GM18505 (cell line): ENCODE measurements at regions not wholly inside any gene's neighbourhood (a gene's known extent, or its start where the extent isn't known, plus 50 kb on each side); places are given as distances from the start of the nearest gene placed in this dataset.
"Not testable (repeated sequence)": the region's sequence is repeated elsewhere in the genome, so short reads cannot be mapped to it uniquely, and the experiment has no call there.

ENCODE experiments used
- ATAC-seq: cut with Tn5 transposase; IDR thresholded peaks from one replicate; pipeline ENCODE4 v1.9.1; 2021; ENCODE audit not compliant: unreplicated experiment
- POLR2A ChIP-seq: IDR thresholded peaks from 4 replicates; pipeline ENCODE4 v1.6.1; 2011; ENCODE audit warnings: borderline replicate concordance; ENCODE audit not compliant: insufficient read depth, insufficient read length; ENCODE audit errors: extremely low read depth

DNA sequence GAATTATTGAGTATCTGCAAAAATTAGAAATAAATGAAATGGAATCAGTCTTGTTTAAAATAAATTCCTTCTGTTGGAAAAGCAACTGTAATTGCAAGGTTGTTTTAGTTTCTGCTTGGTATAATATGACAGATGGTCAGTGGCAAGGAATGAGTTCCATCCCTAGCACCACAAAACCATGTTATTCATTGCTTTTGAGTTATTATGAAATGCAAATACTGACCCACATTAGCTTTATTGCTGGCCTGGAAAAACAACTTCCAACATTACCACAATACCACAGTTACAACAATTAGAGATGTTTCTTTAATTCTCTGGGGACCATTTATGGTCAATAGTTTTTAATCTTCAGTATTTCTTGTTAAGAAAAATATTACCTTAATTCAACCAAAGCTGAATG lies 194.4 kb downstream of the TMA16 start:
- no peak for ATAC-seq
- no peak for TF ChIP-seq POLR2A

GRCh38 chr4:163693211-163693610 lies 198.7 kb downstream of the TMA16 start:
- no peak for TF ChIP-seq POLR2A
- no peak for ATAC-seq

DNA sequence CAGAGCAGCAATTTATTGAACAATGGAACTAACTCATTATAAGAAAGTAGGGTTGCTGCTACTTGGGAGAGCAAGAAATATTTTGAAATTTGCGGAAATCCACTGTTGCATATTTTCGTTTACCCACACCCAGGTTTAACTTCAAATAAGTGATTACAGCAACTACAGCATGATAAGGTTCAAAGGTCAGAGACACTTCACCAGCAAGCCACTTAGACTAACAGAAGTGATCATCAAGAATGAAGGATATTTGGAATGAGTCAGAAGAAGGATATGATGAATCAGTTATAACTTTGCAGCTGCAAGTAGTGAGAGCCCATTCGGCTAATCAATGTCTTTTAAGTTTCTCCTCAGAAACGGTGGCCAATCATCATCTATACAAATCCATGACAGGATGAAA lies 199.3 kb downstream of the TMA16 start:
- ATAC-seq: no peak
- TF ChIP-seq POLR2A: no peak

GRCh38 chr4:163694385-163694784 lies 199.9 kb downstream of the TMA16 start:
- TF ChIP-seq POLR2A: no peak
- no peak for ATAC-seq

GRCh38 chr4:163697121-163697520 lies 202.6 kb downstream of the TMA16 start:
- ATAC-seq: no peak

GRCh38 chr4:163700383-163700782 lies 205.9 kb downstream of the TMA16 start:
- not testable (repeated sequence) for ATAC-seq

More at GRCh38 chr4:163697121-163697520, 202.6 kb downstream of the TMA16 start:
- TF ChIP-seq POLR2A: no peak

GRCh38 chr4:163701916-163702315 lies 207.4 kb downstream of the TMA16 start:
- no peak for TF ChIP-seq POLR2A
- peak; percentile 94 for ATAC-seq

DNA sequence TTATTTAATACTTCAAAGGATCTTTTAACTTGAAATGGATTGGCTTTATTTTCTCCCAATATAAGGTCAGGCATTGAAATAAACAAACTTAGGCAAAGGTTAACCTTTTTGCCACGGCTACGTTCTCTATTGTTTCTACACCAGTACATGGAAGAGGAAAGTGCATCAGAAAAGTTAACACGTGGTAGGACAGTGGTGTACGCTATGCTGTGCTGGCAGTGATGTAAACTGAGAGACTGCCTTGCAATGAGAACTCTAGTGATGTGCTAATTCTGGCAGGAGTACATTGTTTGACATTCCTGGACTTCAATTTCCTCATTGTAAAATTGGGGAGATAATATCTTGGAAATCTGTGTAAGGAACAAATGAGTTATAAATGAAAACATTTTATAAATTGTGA lies 208.2 kb downstream of the TMA16 start:
- ATAC-seq: no peak
- no peak for TF ChIP-seq POLR2A

- no peak for ATAC-seq
- no peak for TF ChIP-seq POLR2A
Measured at GRCh38 chr4:163703251-163703650, 208.8 kb downstream of the TMA16 start.

DNA sequence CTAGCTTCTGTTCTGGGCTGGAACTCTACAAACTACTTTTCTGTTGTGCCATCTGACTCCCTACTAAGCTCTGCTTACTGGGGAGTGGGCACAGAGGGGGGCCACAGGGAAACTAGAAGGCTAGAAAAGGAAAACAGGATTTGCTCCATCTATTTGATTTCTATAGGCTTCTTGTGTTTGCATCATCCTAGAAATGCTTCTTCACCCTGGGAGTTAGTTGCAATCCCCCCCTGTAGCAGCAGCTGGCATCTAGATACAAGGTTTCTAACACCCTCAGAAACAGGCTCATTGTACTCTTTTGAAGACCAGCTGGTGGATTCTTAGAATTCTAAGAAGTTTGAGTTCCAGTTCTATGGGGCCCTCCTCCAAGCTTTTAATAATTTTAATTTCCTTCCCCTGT lies 213.4 kb downstream of the TMA16 start:
- no peak for ATAC-seq
- no peak for TF ChIP-seq POLR2A

- no peak for ATAC-seq
Measured at GRCh38 chr4:163709601-163710000, 215.1 kb downstream of the TMA16 start.

GRCh38 chr4:163710158-163710557 lies 215.7 kb downstream of the TMA16 start:
- TF ChIP-seq POLR2A: no peak
- ATAC-seq: no peak

More at GRCh38 chr4:163709601-163710000, 215.1 kb downstream of the TMA16 start:
- no peak for TF ChIP-seq POLR2A

- ATAC-seq: not testable (repeated sequence)
Measured at GRCh38 chr4:163724495-163724894, 230.0 kb downstream of the TMA16 start.

GRCh38 chr4:163726641-163727040 lies 232.2 kb downstream of the TMA16 start:
- no peak for TF ChIP-seq POLR2A
- ATAC-seq: no peak

GRCh38 chr4:163731071-163731470 lies 236.6 kb downstream of the TMA16 start:
- TF ChIP-seq POLR2A: no peak
- no peak for ATAC-seq
